SH-SY5Y (cell line): ENCODE measurements at regions not wholly inside any gene's neighbourhood (a gene's known extent, or its start where the extent isn't known, plus 50 kb on each side); places are given as distances from the start of the nearest gene placed in this dataset.

ENCODE experiments used
- GATA2 ChIP-seq: IDR thresholded peaks from 2 replicates; pipeline ENCODE4 v1.6.1; 2011; ENCODE audit warnings: mild to moderate bottlenecking, low read depth, low read length
- GATA3 ChIP-seq: IDR thresholded peaks from 2 replicates; pipeline ENCODE4 v1.6.1; 2011; ENCODE audit warnings: low read depth, mild to moderate bottlenecking, low read length, moderate library complexity

DNA sequence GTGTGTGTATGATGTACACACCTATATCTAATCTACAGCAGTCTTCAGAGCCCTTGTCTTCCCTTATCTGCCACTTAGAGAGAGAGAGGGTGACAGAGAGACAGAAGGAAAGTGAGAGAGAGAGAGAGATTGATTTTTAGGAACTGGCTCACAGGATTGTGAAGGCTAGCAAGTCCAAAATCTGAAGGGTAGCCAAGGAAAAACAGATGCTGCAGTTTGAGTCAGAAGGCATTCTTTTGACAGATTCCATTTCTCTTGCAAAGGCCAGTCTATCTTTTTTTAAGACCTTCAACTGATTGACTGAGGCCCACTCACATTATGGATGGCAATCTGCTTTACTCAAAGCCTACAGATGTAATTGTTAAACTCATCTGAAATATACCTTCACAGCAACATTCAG, 664.0 kb upstream of the IGFBP7 start:
- TF ChIP-seq GATA3 (no peak), GATA2 (no peak)
